ENCODE measurements at regions not wholly inside any gene's neighbourhood (a gene's known extent, or its start where the extent isn't known, plus 50 kb on each side); places are given as distances from the start of the nearest gene placed in this dataset.

DNA sequence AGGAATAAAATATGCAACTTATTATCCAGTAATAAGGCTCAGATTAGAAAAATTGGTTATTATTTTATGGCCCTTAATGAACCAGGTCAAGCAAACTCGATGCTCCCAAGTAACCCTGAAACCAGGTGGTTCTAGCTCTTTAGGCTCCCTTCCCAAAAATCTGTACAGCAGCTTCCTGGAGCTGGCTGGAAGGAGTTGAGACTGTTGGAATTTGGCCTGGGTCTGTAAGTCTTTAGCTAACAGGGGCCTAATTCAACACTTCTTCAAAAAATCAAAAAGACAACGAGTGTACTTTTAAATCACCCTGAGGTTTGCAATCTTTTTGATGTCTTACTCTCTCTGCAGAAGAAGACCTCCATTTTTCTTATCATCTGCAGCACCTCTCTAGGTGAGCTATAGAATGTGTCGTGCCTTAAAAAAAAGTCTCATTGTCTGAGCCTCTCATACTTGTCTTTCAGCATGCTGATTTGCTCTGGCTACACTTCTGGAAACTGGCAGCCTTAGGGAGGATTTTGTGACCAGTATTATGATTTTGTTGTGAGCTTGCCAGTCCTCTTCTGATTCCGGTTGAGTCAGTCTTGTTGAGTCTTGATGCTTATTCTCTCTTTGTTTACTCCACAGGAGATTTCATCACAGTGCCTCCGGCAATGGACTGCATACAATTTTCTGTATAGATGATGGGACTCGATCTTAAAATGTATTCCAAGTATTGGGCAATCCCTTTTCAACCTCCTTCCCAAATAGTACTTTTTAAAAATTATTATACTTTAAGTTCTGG is 235.0 kb upstream of the KBTBD8 start:
- ATAC-seq (ENCODE audit: poor library complexity), result peak; percentile 29
- intact Hi-C loops (cut with DNase I), result no loop called here
- DNase-seq, result no peak

- DNase-seq, result no peak
- no peak for ATAC-seq (ENCODE audit: poor library complexity)
- intact Hi-C loops (cut with DNase I), result no loop called here
These were observed 220.0 kb upstream of the KBTBD8 start for GRCh38 chr3:66778107-66778506.

- intact Hi-C loops (cut with DNase I), result no loop called here
- ATAC-seq (ENCODE audit: poor library complexity) (no peak), DNase-seq (no peak)
These were observed 219.3 kb upstream of the KBTBD8 start for GRCh38 chr3:66778777-66779176.

DNA sequence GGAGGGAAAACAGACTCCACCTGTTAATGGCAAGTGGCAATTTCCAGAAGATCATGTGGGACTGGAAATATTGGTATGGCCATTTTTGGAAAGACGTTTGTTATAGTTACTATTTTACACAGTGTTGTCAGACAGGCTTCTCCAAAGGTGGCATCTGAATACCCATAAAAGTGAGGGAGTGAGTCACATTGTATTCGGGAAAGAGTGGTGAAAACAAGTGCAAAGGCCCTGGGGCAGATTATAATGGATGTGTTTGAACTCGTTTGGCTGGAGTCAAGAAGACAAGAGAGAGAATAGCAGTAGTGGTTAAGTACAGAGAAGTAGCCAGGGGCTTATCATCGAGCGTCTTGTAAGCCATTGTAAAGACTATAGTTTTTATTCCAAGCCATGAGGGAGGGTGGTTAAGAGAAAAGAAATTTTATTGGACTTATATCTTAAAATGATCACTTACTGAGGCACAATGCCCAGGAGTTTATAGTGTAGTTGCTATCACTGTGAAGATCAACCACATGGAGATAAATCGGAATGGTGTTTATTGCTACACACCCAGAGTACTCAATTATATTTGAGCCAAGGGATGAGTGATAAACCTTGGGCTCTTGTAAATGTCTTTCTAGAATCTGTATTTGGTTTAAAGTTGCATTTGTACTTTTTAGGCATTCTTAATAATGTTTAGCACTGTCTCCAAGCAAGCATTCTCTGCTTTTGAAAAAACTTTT is 212.8 kb upstream of the KBTBD8 start:
- ATAC-seq (ENCODE audit: poor library complexity) (no peak), DNase-seq (no peak)
- intact Hi-C loops (cut with DNase I), result no loop called here

DNA sequence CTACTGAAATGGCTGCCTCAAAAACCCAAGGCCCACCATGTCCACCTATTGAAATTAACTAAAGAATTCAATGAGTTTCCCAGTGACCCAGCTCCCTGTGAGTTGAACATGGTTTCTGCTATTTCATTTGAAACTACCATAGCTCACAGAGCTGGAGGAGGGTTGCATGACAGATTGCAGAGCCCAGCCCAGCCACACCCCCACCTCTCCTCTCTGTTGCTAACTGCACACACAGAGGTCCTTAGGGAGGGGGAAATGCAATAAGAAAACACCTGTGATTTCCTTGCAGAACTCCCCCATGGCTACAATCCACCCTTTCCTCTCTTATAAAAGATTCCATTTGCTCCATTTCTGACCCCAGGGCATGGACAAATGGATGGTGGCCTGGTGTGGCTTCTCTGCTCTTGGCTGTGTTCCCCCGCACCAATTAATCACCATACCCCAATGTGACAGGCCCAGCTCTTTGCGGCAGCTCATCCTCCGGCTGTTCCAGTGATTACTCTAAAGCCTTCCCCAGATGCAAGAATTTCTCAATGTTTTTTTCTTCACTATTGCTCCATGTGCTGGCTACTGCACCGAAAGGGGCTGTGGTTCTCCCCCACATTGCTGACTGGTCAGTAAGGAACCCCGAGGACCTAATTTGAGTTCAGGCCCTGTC is 208.4 kb upstream of the KBTBD8 start:
- ATAC-seq (ENCODE audit: poor library complexity) (no peak), DNase-seq (no peak)
- intact Hi-C loops (cut with DNase I), result no loop called here

DNA sequence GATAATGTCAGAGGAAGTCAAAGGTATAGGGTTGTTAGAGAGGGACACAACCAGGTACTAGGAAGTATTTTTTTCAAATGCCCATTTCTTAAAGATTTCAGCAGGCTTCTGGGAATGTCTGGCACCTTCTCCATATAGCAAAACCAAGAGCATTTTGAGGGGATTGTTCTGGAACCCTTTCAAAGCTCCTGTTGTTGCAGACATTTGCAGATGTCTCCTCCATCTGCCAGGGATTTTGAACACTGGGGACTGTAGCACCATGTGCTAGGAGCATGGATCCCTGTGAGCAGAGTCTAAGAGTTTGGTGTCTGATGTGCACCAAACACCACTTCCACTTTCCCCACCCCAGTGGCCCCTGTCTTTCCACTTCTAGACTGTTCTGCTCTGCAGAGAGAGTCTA is 206.0 kb upstream of the KBTBD8 start:
- intact Hi-C loops (cut with DNase I), result no loop called here
- ATAC-seq (ENCODE audit: poor library complexity), result no peak
- no peak for DNase-seq

DNA sequence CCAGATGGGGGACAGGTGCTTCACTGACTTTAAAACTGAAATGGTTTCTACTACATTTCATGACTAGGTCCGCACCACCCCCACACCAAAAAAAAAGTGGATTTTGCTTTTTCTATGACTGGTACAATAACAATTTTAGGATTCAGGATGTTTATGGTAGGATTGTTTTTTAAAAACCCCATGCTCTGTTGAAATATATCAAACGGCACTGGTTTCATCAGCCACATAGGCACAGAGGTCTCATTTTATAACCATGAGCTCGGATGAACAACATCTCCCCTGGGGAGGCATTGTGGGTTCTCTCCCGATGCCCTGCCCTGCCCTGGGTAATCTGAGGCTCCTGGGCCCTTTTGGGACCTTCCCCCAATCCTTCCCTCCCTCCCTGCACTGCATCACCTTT is 202.7 kb upstream of the KBTBD8 start:
- DNase-seq (no peak), ATAC-seq (ENCODE audit: poor library complexity) (no peak)
- intact Hi-C loops (cut with DNase I), result no loop called here

DNA sequence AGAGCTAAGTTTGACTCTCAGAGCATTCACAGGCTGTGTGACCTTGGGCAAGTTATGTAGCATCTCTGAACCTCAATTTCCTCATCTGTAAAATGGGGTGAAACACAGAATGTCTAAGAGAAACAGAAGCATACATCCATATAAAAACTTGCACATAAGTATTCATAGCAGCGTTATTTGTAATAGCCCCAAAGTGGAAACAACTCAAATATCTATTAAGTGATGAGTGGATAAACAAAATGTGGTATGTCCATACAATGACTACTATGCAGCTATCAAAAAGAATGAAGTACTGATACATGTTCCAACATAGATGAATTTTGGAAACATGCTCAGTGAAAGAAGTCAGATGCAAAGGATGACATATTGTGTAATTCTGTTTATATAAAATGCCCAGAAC is 201.8 kb upstream of the KBTBD8 start:
- intact Hi-C loops (cut with DNase I), result no loop called here
- ATAC-seq (ENCODE audit: poor library complexity), result no peak
- no peak for DNase-seq

- ATAC-seq (ENCODE audit: poor library complexity) (peak; percentile 67), DNase-seq (peak; percentile 61)
- intact Hi-C loops (cut with DNase I), result no loop called here
These were observed 200.1 kb upstream of the KBTBD8 start for GRCh38 chr3:66797889-66798560.

GRCh38 chr3:66800941-66801545 is 197.1 kb upstream of the KBTBD8 start:
- DNase-seq (no peak), ATAC-seq (ENCODE audit: poor library complexity) (no peak)
- intact Hi-C loops (cut with DNase I), result no loop called here

DNA sequence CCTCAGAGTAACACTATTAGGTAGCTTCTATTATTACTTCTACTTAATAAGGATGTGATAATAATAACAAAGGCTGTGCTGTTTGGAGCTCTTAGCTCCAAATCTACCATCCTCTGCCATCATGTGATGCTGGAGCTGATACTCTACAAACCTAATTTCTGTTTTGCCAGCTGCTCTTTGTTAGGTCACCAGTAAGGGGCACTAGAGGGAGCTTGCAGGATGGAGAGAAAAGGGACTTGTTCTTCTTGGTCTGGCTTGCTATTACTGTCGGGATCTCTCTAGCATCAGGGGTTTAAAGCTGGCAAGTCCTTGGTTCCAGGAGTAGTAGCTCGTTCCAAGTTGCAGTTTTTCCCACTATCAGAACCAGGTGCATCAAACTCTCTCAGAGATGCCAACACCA is 194.9 kb upstream of the KBTBD8 start:
- DNase-seq (no peak), ATAC-seq (ENCODE audit: poor library complexity) (no peak)
- intact Hi-C loops (cut with DNase I), result no loop called here

DNA sequence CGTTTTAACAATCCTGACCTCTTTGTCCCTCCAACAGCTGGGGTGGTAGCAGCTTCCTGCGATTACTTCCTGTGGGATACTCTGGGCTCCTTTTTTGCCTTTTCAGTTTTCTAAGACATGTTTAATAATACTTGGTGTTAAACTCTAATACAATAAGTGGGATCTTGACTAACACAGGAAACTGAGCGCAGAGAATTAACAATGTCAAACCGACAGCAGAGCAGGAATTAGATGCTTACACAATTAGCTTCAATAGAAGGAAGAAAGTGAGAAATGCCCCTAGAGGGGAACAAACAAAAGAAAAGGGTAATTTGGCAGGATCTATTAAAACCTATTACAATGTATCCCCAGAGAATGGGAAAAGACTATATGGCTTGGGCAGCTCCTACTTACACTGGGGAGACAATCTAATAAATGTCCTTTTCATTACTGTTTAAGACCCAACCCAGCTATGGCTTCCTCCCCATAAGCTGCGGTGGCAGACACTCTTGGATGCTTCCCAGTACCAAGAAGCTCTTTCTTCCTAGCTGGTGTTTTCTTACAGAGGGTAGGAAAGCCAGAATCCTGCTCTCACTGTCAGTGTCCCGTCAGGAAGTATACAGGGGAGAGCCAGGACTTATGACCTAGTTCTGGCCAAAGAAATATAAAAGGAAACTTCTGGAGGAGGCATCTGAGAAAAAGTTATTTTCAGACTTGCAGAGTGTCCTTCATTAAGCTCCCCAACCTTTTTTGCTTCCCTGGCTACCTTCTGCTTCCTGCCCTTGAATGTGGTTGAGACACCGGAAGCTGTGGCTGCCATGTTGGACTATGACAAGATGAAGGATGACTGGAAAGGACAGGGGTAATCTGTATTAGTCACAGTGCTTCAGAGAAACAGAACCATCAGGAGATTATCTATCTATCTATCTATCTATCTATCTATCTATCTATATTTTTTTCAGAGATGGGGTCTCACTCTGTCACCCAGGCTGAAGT is 194.1 kb upstream of the KBTBD8 start:
- intact Hi-C loops (cut with DNase I), result no loop called here
- no peak for DNase-seq
- ATAC-seq (ENCODE audit: poor library complexity), result no peak

DNA sequence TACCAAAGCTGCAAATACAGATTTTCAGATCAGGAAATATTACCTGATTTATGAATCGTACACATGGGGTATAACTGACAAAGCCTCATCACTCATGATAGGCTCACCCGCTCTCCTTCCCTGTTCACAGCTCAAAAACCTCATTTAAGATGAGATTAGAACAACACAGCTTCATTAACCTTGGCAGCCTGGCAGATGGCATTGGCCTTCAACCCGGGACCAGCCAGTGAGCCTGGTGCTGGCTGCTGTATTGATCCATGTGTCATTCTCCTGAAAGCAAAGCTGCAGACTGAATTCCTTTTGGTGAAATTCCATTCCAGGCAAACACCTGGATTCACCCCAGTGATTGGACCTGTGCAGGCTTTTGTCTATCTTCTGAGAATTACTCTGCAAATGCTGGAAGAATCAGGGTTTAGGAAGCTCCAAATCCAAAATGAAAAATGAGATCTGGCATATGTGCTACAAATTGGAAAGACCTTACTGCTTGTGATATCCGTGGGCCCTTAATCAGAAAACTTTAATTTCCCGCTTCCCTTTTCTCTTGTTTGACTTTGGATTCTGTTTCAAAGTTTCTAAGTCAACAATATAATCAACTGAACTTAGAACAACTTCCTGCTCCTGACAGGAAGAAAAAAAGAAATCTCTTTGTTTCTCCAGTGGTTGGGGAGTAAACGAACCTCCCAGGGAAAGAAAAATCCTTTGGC is 189.1 kb upstream of the KBTBD8 start:
- DNase-seq (no peak), ATAC-seq (ENCODE audit: poor library complexity) (no peak)
- intact Hi-C loops (cut with DNase I), result no loop called here

GRCh38 chr3:66809595-66809958 is 188.5 kb upstream of the KBTBD8 start:
- DNase-seq (no peak), ATAC-seq (ENCODE audit: poor library complexity) (no peak)
- intact Hi-C loops (cut with DNase I), result no loop called here

DNA sequence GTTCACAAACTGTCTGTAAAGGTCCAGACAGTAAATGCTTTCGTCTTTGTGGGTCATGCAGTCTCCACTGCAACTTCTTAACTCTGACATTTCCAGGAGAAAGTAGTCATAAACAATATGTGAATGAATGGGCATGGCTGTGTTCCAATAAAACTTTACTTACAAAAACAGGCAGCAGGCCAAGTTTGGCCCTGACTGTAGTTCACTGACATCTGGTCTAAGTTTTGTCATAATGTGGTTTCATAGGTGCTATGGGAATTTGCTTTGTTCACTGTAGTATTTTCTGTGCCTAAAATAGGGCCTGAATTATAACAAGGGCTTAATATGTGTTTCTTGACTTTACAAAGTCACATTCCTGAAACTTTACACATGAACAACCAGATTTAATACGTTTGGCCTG is 186.0 kb upstream of the KBTBD8 start:
- ATAC-seq (ENCODE audit: poor library complexity), result no peak
- intact Hi-C loops (cut with DNase I), result no loop called here
- DNase-seq, result no peak

DNA sequence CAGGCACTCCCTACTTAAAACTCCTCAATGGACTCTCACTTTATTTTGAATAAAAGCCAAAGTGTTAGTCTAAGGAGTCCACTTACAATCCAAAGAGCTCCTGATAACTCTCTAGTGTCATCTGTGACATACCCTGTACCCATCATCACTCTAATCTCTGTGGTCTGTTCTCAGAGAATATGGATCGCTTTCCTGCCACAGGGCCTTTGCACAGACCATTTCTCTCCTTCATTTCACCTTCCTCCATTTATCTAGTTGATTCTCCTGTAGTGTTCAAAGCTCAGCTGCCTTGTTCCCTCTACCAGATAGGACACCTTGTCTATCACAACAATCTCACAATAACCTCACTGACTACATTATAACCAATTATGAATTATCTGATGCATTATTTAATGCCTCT is 185.4 kb upstream of the KBTBD8 start:
- intact Hi-C loops (cut with DNase I), result no loop called here
- DNase-seq (no peak), ATAC-seq (ENCODE audit: poor library complexity) (no peak)

GRCh38 chr3:66816090-66816761 is 181.9 kb upstream of the KBTBD8 start:
- DNase-seq (no peak), ATAC-seq (ENCODE audit: poor library complexity) (peak; percentile 82)
- intact Hi-C loops (cut with DNase I), result loop anchor here (5.0 kb wide), 3 partner anchors 414 to 559 kb away; no protein-coding TSS in a partner anchor

All from Right ventricle myocardium superior (tissue), 1 donor.